Endothelial cell (in vitro differentiated cells): ENCODE measurements at regions not wholly inside any gene's neighbourhood (a gene's known extent, or its start where the extent isn't known, plus 50 kb on each side); places are given as distances from the start of the nearest gene placed in this dataset.

Experiments
- DNase-seq: peaks from one replicate; pipeline ENCODE4 v3.0.0; 2021; ENCODE audit warnings: low spot score
- H3K27ac Mint-ChIP-seq: one replicate; pipeline ENCODE4 v1.8.0; 2021; ENCODE audit warnings: mixed read lengths, inconsistent platforms; ENCODE audit not compliant: unreplicated experiment
- H3K27me3 Mint-ChIP-seq: one replicate; pipeline ENCODE4 v1.8.0; 2021; ENCODE audit warnings: mild to moderate bottlenecking, moderate library complexity, mixed read lengths, inconsistent platforms; ENCODE audit not compliant: unreplicated experiment
- H3K36me3 Mint-ChIP-seq: one replicate; pipeline ENCODE4 v1.8.0; 2021; ENCODE audit warnings: mild to moderate bottlenecking, low read depth, mixed read lengths, inconsistent platforms; ENCODE audit not compliant: unreplicated experiment
- H3K4me1 Mint-ChIP-seq: one replicate; pipeline ENCODE4 v1.8.0; 2021; ENCODE audit warnings: mild to moderate bottlenecking, mixed read lengths, inconsistent platforms; ENCODE audit not compliant: unreplicated experiment
- H3K4me3 Mint-ChIP-seq: one replicate; pipeline ENCODE4 v1.8.0; 2021; ENCODE audit warnings: mild to moderate bottlenecking, mixed read lengths, inconsistent platforms; ENCODE audit not compliant: unreplicated experiment
- H3K9me3 Mint-ChIP-seq: one replicate; pipeline ENCODE4 v1.8.0; 2021; ENCODE audit warnings: mixed read lengths, inconsistent platforms; ENCODE audit not compliant: unreplicated experiment
- TF ChIP-seq, protein P1 (sequence below): fragments of 200-600 bp; sonication (generic); IDR thresholded peaks from one replicate; pipeline ENCODE4 v1.5.0; 2021; ENCODE audit warnings: antibody characterized with exemption; ENCODE audit not compliant: unreplicated experiment

DNA sequence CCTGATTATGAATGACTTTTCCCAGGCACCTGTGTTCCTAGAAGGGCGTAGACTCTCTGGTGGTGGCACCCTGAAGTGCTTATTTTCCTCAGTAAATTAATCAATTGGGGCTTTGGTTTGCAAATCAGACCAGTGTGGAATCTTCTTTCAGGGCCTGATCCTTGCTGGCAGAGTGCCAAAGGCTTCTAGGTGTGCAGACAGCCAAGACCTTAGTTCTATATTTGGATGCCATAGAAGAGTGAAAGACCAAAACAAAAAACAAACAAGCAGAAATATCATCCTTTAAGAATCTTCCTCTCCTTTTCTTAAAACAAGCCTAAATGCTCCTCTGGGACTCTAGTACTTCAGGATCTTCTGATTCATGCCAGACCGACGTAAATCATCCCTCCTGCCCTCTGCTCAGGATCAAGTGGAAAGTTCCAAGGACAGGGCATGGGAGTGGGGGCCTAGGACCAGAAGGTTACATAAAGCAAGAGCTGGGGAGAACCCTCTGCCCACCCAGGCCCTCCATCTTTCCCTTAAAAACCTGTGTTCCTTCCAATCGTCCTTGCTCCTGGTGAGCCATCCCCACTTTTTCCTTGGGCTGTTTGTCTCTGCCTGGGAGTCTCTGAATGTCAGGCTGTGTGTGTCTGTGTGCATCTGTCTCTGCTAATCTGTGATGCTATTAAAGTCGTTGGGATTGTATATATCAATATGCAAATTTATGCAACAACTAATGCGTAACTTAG lies 70.5 kb upstream of the MYLIP start:
- Mint-ChIP-seq H3K36me3 (no peaks in the 10 kb centered on the region), H3K4me1 (peaks cover 1% of the 10 kb centered on the region), H3K9me3 (no peaks in the 10 kb centered on the region), H3K27me3 (peaks cover 4% of the 10 kb centered on the region), H3K4me3 (no peak overlapping the region), H3K27ac (no peak overlapping the region)
- no peak for DNase-seq
- TF ChIP-seq, protein P1, sequence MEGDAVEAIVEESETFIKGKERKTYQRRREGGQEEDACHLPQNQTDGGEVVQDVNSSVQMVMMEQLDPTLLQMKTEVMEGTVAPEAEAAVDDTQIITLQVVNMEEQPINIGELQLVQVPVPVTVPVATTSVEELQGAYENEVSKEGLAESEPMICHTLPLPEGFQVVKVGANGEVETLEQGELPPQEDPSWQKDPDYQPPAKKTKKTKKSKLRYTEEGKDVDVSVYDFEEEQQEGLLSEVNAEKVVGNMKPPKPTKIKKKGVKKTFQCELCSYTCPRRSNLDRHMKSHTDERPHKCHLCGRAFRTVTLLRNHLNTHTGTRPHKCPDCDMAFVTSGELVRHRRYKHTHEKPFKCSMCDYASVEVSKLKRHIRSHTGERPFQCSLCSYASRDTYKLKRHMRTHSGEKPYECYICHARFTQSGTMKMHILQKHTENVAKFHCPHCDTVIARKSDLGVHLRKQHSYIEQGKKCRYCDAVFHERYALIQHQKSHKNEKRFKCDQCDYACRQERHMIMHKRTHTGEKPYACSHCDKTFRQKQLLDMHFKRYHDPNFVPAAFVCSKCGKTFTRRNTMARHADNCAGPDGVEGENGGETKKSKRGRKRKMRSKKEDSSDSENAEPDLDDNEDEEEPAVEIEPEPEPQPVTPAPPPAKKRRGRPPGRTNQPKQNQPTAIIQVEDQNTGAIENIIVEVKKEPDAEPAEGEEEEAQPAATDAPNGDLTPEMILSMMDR, result no peak

DNA sequence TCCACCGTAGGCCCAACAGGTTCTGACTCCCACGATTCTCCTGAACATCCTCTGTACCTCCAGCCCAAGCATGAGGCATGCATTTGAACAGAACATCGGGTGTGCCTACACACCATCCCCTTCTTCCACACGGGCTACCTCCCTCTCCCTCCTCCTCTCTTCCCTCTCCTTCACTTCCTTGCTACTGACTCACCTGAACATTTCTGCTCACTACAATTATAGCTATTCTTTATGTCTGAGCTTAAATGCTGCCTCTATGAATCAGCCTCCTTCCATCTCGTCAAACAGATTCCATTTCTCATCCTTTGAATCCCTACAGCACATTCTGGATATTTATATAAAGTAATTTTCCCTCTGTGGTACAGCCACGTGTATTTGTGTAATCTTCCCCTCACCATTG lies 71.4 kb upstream of the MYLIP start:
- TF ChIP-seq, protein P1, result no peak
- Mint-ChIP-seq H3K36me3 (no peaks in the 10 kb centered on the region), H3K4me1 (no peaks in the 10 kb centered on the region)

DNA sequence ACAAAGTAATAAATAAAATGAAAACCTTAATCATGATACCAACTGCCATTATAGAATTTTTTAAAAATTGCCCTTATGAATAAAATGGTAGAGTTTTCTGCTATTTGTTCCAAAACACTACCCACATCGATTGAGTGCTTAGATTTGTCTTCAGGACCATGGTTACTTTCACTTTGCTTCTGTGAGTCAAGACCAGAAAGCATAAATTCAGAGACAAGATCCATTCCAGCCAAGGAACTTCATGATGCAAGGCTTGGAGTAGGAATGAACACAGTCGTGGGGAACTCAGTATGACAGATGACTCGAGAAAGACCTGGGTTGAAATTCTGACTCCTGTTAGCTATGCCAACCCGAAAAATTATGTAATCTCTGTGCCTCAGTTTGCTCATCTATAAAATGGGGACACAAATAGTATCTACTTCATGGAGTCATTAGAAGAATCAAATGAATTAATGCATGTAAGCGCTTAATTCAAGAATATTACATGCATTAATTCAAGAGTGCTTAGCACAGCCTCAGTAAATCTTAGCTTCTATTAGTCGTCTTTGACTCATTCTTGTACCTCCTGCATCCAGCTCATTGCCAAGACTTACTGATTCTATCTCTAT lies 72.5 kb upstream of the MYLIP start:
- TF ChIP-seq, protein P1, result no peak
- no peak for DNase-seq
- peaks cover 3% of the 10 kb centered on the region for H3K27me3 Mint-ChIP-seq
- H3K27ac Mint-ChIP-seq, result no peak overlapping the region
- no peaks in the 10 kb centered on the region for H3K36me3 Mint-ChIP-seq
- no peaks in the 10 kb centered on the region for H3K9me3 Mint-ChIP-seq
- H3K4me3 Mint-ChIP-seq, result no peak overlapping the region
- H3K4me1 Mint-ChIP-seq, result no peaks in the 10 kb centered on the region

More for the DNA sequence above, 71.4 kb upstream of the MYLIP start:
- H3K9me3 Mint-ChIP-seq, result no peaks in the 10 kb centered on the region
- H3K27me3 Mint-ChIP-seq, result peaks cover 2% of the 10 kb centered on the region
- DNase-seq, result no peak
- H3K4me3 Mint-ChIP-seq, result no peak overlapping the region
- H3K27ac Mint-ChIP-seq, result no peak overlapping the region

DNA sequence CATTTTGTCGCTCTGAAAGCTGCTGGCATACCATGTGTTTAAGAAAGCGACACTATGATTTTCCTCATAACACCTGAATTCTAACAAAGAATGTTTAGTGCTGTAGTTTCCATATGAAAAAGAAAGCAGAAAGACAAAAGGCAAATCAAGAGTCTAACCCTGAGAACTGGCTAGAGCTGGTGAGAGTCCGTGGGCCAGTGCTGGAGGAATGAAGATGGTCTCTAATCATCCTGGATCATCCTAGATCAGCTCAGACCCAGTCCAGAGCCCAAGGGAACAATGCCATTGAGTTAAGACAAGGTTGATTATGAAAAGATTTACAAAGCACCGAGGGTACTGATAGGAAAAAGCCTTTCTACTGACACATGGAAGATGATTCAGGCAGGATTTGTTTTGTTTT lies 73.0 kb upstream of the MYLIP start:
- no peak for DNase-seq
- peaks cover 4% of the 10 kb centered on the region for H3K27me3 Mint-ChIP-seq
- no peaks in the 10 kb centered on the region for H3K9me3 Mint-ChIP-seq
- H3K36me3 Mint-ChIP-seq, result no peaks in the 10 kb centered on the region
- H3K4me3 Mint-ChIP-seq, result no peak overlapping the region
- no peaks in the 10 kb centered on the region for H3K4me1 Mint-ChIP-seq
- TF ChIP-seq, protein P1, result no peak
- H3K27ac Mint-ChIP-seq, result no peak overlapping the region

DNA sequence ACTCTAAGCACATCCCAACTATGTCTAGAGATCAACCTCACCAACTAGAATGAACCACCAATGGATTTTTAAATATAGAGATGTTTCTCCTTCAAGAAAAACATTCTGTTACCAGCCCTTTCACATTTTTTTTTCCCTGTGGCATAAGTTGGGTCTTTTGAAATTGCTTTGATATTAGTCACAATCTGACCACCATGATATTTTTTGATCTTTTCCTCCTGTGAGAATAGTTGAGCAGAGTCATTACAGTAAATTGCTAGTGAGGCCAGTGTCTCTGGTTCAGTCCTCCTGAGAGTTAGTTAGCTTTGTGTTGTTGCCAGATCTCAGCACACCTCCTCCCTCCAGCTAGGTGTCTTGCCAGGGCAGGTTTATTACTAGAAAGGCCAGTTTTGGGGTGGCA lies 79.7 kb upstream of the MYLIP start:
- no peaks in the 10 kb centered on the region for H3K9me3 Mint-ChIP-seq
- no peak overlapping the region for H3K4me3 Mint-ChIP-seq
- H3K27me3 Mint-ChIP-seq, result peaks cover 2% of the 10 kb centered on the region
- H3K4me1 Mint-ChIP-seq, result no peaks in the 10 kb centered on the region
- DNase-seq, result no peak
- no peaks in the 10 kb centered on the region for H3K36me3 Mint-ChIP-seq
- TF ChIP-seq, protein P1, result no peak
- no peak overlapping the region for H3K27ac Mint-ChIP-seq
